PC-9 (cell line): ENCODE measurements at regions not wholly inside any gene's neighbourhood (a gene's known extent, or its start where the extent isn't known, plus 50 kb on each side); places are given as distances from the start of the nearest gene placed in this dataset.

Experiments used
- BruUV-seq: library from RNA; stranded (reverse); fragments of 400-500 nt; replicated peaks from 2 replicates; lab custom pipeline; 2021; lab: Mats Ljungman, UMichigan
- CTCF ChIA-PET: fragments of 300-600 bp; sonication (Branson Sonifier 250); formaldehyde crosslinking; loops from one replicate; lab custom pipeline; 2022; ENCODE audit warnings: antibody characterized with exemption; lab: Charles Lee
- POLR2A ChIA-PET: fragments of 300-600 bp; sonication (Branson Sonifier 250); formaldehyde crosslinking; loops from one replicate; lab custom pipeline; 2022; ENCODE audit warnings: antibody characterized with exemption; ENCODE audit not compliant: unreplicated experiment; lab: Charles Lee
- DNase-seq, 2 experiments: peaks; one replicate each; pipeline versions ENCODE4 v3.0.0 to v3.0.0-alpha.2; 2015 to 2022; ENCODE audit warnings: mixed read lengths in 1 of 2
- H2AFZ ChIP-seq: fragments of 200-600 bp; sonication (generic); 2 replicates; pipeline ENCODE4 v1.8.1; 2017; ENCODE audit warnings: antibody characterized with exemption
- H3F3A ChIP-seq: fragments of 200-600 bp; sonication (generic); 2 replicates; pipeline ENCODE4 v1.8.1; 2017; ENCODE audit warnings: antibody characterized with exemption, mild to moderate bottlenecking, low read depth; ENCODE audit not compliant: insufficient read depth
- H3K27ac ChIP-seq: fragments of 200-600 bp; sonication (generic); 2 replicates; pipeline ENCODE4 v1.6.1; 2016; ENCODE audit warnings: mixed run types
- H3K27me3 ChIP-seq: fragments of 200-600 bp; sonication (generic); 2 replicates; pipeline ENCODE4 v1.6.1; 2016; ENCODE audit warnings: low read depth, mixed run types; ENCODE audit not compliant: insufficient read depth
- H3K36me3 ChIP-seq: fragments of 200-600 bp; sonication (generic); 2 replicates; pipeline ENCODE4 v1.6.1; 2016; ENCODE audit warnings: low read depth, mixed run types
- H3K4me1 ChIP-seq: fragments of 200-600 bp; sonication (generic); replicated peaks from 2 replicates; pipeline ENCODE4 v1.6.1; 2016; ENCODE audit warnings: mixed run types; ENCODE audit not compliant: insufficient read depth
- H3K4me2 ChIP-seq: fragments of 200-600 bp; sonication (generic); 2 replicates; pipeline ENCODE4 v1.6.1; 2017; ENCODE audit warnings: mixed run types
- H3K4me3 ChIP-seq: fragments of 200-600 bp; sonication (generic); 2 replicates; pipeline ENCODE4 v1.6.1; 2016; ENCODE audit warnings: mixed run types
- H3K79me2 ChIP-seq: fragments of 200-600 bp; sonication (generic); 2 replicates; pipeline ENCODE4 v1.6.1; 2017; ENCODE audit warnings: low read depth, mixed run types
- H3K9me2 ChIP-seq: fragments of 200-600 bp; sonication (generic); 2 replicates; pipeline ENCODE4 v1.8.1; 2017; ENCODE audit warnings: mild to moderate bottlenecking; ENCODE audit not compliant: insufficient read depth
- H3K9me3 ChIP-seq: fragments of 200-600 bp; sonication (generic); 2 replicates; pipeline ENCODE4 v1.8.1; 2016; ENCODE audit warnings: low read depth; ENCODE audit not compliant: insufficient read depth
- H4K20me1 ChIP-seq: fragments of 200-600 bp; sonication (generic); 2 replicates; pipeline ENCODE4 v1.8.1; 2017; ENCODE audit not compliant: insufficient read depth
- CTCF ChIP-seq: fragments of 200-600 bp; sonication (generic); conservative IDR thresholded peaks from 2 replicates; pipeline ENCODE4 v1.6.1; 2017; ENCODE audit warnings: mixed run types, antibody characterized with exemption, mild to moderate bottlenecking, moderate library complexity
- EZH2 ChIP-seq: fragments of 200-600 bp; sonication (generic); IDR thresholded peaks from 2 replicates; pipeline ENCODE4 v1.8.0; 2017; ENCODE audit warnings: antibody characterized with exemption, low read depth
- intact Hi-C: fragments of 100-400 bp; cut with micrococcal nuclease; formaldehyde crosslinking; loops from one replicate; pipeline ENCODE4 v1.10.0; 2022; ENCODE audit not compliant: unreplicated experiment

GRCh38 chr11:92550871-92551270 lies 326.3 kb downstream of the FAT3 start:
- intact Hi-C loops, result loop anchor here (5.0 kb wide), 1 partner anchor 324 kb away; no protein-coding TSS in a partner anchor
- Histone ChIP-seq H2AFZ (no peak overlapping the region), H3K9me3 (no peaks in the 10 kb centered on the region), H3F3A (no peaks in the 10 kb centered on the region), H3K4me3 (no peak overlapping the region), H3K4me2 (no peak overlapping the region), H3K79me2 (no peaks in the 10 kb centered on the region), H3K27me3 (no peaks in the 10 kb centered on the region), H3K27ac (no peak overlapping the region), H3K9me2 (0 out of 2 replicates have a peak, but pooled peaks cover 5% of the 10 kb centered on the region), H3K36me3 (no peaks in the 10 kb centered on the region), H3K4me1 (no peaks in the 10 kb centered on the region), H4K20me1 (no peaks in the 10 kb centered on the region)
- ChIA-PET POLR2A (no interaction called here), CTCF (no interaction called here)
- TF ChIP-seq CTCF (no peak), EZH2 (no peak)
- BruUV-seq, result no TSS peak
- DNase-seq, result no peak

GRCh38 chr11:92552942-92553341 lies 328.3 kb downstream of the FAT3 start:
- no TSS peak for BruUV-seq
- TF ChIP-seq EZH2 (no peak), CTCF (peak; percentile 77)

GRCh38 chr11:92554688-92555087 lies 330.1 kb downstream of the FAT3 start:
- no peaks in the 10 kb centered on the region for H3K27me3 ChIP-seq
- TF ChIP-seq CTCF (no peak), EZH2 (no peak)
- POLR2A ChIA-PET, result no interaction called here
- no peak overlapping the region for H3K4me2 ChIP-seq
- H3K4me1 ChIP-seq, result no peaks in the 10 kb centered on the region
- no peak for DNase-seq
- H3K9me3 ChIP-seq, result no peaks in the 10 kb centered on the region
- CTCF ChIA-PET, result no interaction called here
- intact Hi-C loops, result loop anchor here (5.0 kb wide), 1 partner anchor 327 kb away; no protein-coding TSS in a partner anchor
- no peaks in the 10 kb centered on the region for H4K20me1 ChIP-seq
- no peaks in the 10 kb centered on the region for H3F3A ChIP-seq
- BruUV-seq, result no TSS peak
- H3K27ac ChIP-seq, result no peak overlapping the region
- H3K4me3 ChIP-seq, result no peak overlapping the region
- H3K36me3 ChIP-seq, result no peaks in the 10 kb centered on the region
- no peaks in the 10 kb centered on the region for H3K9me2 ChIP-seq
- H2AFZ ChIP-seq, result no peak overlapping the region
- no peaks in the 10 kb centered on the region for H3K79me2 ChIP-seq

More at GRCh38 chr11:92552942-92553341, 328.3 kb downstream of the FAT3 start:
- H3K9me2 ChIP-seq, result 0 out of 2 replicates have a peak, but pooled peaks cover 5% of the 10 kb centered on the region
- no peaks in the 10 kb centered on the region for H3F3A ChIP-seq
- no peaks in the 10 kb centered on the region for H3K27me3 ChIP-seq
- no peak overlapping the region for H3K4me3 ChIP-seq
- H2AFZ ChIP-seq, result no peak overlapping the region
- no peaks in the 10 kb centered on the region for H4K20me1 ChIP-seq
- no peak overlapping the region for H3K4me2 ChIP-seq
- intact Hi-C loops, result loop anchor here (5.0 kb wide), 1 partner anchor 326 kb away; no protein-coding TSS in a partner anchor
- H3K27ac ChIP-seq, result no peak overlapping the region
- H3K4me1 ChIP-seq, result no peaks in the 10 kb centered on the region
- H3K79me2 ChIP-seq, result no peaks in the 10 kb centered on the region
- CTCF ChIA-PET, result no interaction called here
- POLR2A ChIA-PET, result no interaction called here
- no peaks in the 10 kb centered on the region for H3K36me3 ChIP-seq
- no peak for DNase-seq
- H3K9me3 ChIP-seq, result no peaks in the 10 kb centered on the region
